Heart left ventricle (tissue), 13 donors: ENCODE measurements at regions not wholly inside any gene's neighbourhood (a gene's known extent, or its start where the extent isn't known, plus 50 kb on each side); places are given as distances from the start of the nearest gene placed in this dataset.

Experiments used
- CTCF ChIP-seq, 12 donors: fragments of 200-600 bp; sonication (generic) in 4 of 12; IDR thresholded peaks; one replicate each; pipeline versions ENCODE4 v1.5.0 to v1.8.0; 2018 to 2022; ENCODE audit warnings: antibody characterized with exemption in 12 of 12, mild to moderate bottlenecking in 5 of 12
- POLR2A ChIP-seq, 2 donors: fragments of 450-650 bp; IDR thresholded peaks; one replicate each; pipeline ENCODE4 v1.6.1; 2017; ENCODE audit warnings: antibody characterized with exemption in 2 of 2, mild to moderate bottlenecking in 2 of 2, moderate library complexity in 2 of 2
- donor health status: ischemic (EF 13 %, LVEDD 7.1; RV severe dilation, severe dysfunction).
- donor health status: DM: no; HTN: yes; CAD: no.
- donor health status: DM: no; HTN: no; CAD: no.
- donor health status: ischemic (EF 25% LVEDD 6.9; RV normal size, moderate dysfunction).
- donor health status: ischemic (EF 25% LVEDD 5.7; RV mildly dilated, moderate dysfunction).
- donor health status: ischemic (EF 35%, LVEDD 5.7; RV mildly dilated, moderate dysfunction).
- donor health status: nonischemic (EF 11% LVEDD 7.7; RV severe dilation, severe dysfunction).
- donor health status: DM: yes; HTN: yes; CAD: no.
- donor health status: PGD.
- donor health status: ischemic (EF 29% LVEDD 5.4; RV normal size, mild dysfunction).
- donor health status: nonischemic (EF 23%, LVEDD 6.1; RV moderate dilation, normal function).

- TF ChIP-seq POLR2A (IDR thresholded peaks at IDR 0.05) (no peak), CTCF (IDR thresholded peaks at IDR 0.05) (peak in 4 of 12 donors; percentile 22 to 39 (median 24))
These were observed 1171.2 kb downstream of the PLA2G4A start for GRCh38 chr1:187999973-188000372.
